IMR-90 (cell line): ENCODE measurements at regions not wholly inside any gene's neighbourhood (a gene's known extent, or its start where the extent isn't known, plus 50 kb on each side); places are given as distances from the start of the nearest gene placed in this dataset.

ENCODE experiments used
- ATAC-seq: fragments of 200-7000 bp; cut with Tn5 transposase; 2 replicates; pipeline ENCODE4 v1.9.1; 2020; ENCODE audit warnings: low read depth, mild to moderate bottlenecking, moderate library complexity
- BruUV-seq: library from RNA; stranded (reverse); fragments of 400-500 nt; replicated peaks from 2 replicates; lab custom pipeline; 2021; lab: Mats Ljungman, UMichigan
- CTCF ChIA-PET: fragments of 300-600 bp; formaldehyde crosslinking; extraction: SDS; loops from one replicate; lab custom pipeline; 2021; ENCODE audit warnings: antibody characterized with exemption; lab: Yijun Ruan, JAX
- POLR2A ChIA-PET: fragments of 300-600 bp; sonication (Branson Sonifier 250); formaldehyde crosslinking; loops from one replicate; lab custom pipeline; 2022; ENCODE audit warnings: antibody characterized with exemption; ENCODE audit not compliant: unreplicated experiment; lab: Charles Lee
- DNase-seq: peaks from one replicate; pipeline ENCODE4 v3.0.0; 2013
- H2AFZ ChIP-seq: replicated peaks from 2 replicates; pipeline ENCODE3; 2013; ENCODE audit warnings: low read length, mild to moderate bottlenecking; ENCODE audit not compliant: poor library complexity
- H2AK5ac ChIP-seq: 2 replicates; pipeline ENCODE4 v1.6.1; 2013; ENCODE audit warnings: low read depth, low read length, inconsistent platforms
- H2AK9ac ChIP-seq: replicated peaks from 2 replicates; pipeline ENCODE3; 2013; ENCODE audit warnings: mild to moderate bottlenecking, low read depth, low read length, moderate library complexity; ENCODE audit not compliant: poor library complexity
- H2BK120ac ChIP-seq: 2 replicates; pipeline ENCODE4 v1.6.1; 2013; ENCODE audit warnings: low read depth, low read length, inconsistent platforms
- H2BK15ac ChIP-seq: 3 replicates; pipeline ENCODE4 v1.6.1; 2013; ENCODE audit warnings: low read depth, low read length, inconsistent platforms
- H2BK20ac ChIP-seq: 2 replicates; pipeline ENCODE4 v1.6.1; 2013; ENCODE audit warnings: low read depth, mild to moderate bottlenecking, inconsistent platforms, low read length, moderate library complexity
- H2BK5ac ChIP-seq: 2 replicates; pipeline ENCODE4 v1.6.1; 2013; ENCODE audit warnings: mild to moderate bottlenecking, low read depth, low read length, inconsistent platforms; ENCODE audit not compliant: poor library complexity, severe bottlenecking
- H3K14ac ChIP-seq: replicated peaks from 2 replicates; pipeline ENCODE4 v1.6.1; 2013; ENCODE audit warnings: low read depth, low read length, inconsistent platforms
- H3K18ac ChIP-seq: 2 replicates; pipeline ENCODE4 v1.6.1; 2013; ENCODE audit warnings: low read depth, low read length, control low read depth
- H3K23ac ChIP-seq: 2 replicates; pipeline ENCODE4 v1.6.1; 2013; ENCODE audit warnings: low read depth, low read length, inconsistent platforms
- H3K27ac ChIP-seq: 2 replicates; pipeline ENCODE4 v1.5.1; 2013; ENCODE audit warnings: mild to moderate bottlenecking, control low read depth, low read length; ENCODE audit not compliant: insufficient read depth
- H3K27me3 ChIP-seq: 2 replicates; pipeline ENCODE4 v1.6.1; 2013; ENCODE audit warnings: low read length; ENCODE audit not compliant: control insufficient read depth, insufficient read depth
- H3K36me3 ChIP-seq: 2 replicates; pipeline ENCODE4 v1.6.1; 2013; ENCODE audit warnings: low read length, mixed read lengths; ENCODE audit not compliant: control insufficient read depth, insufficient read depth
- H3K4ac ChIP-seq: 2 replicates; pipeline ENCODE4 v1.6.1; 2013; ENCODE audit warnings: low read depth, low read length, inconsistent platforms
- H3K4me1 ChIP-seq: 2 replicates; pipeline ENCODE4 v1.6.1; 2013; ENCODE audit warnings: low read length, mixed read lengths; ENCODE audit not compliant: control insufficient read depth, insufficient read depth
- H3K4me2 ChIP-seq: 2 replicates; pipeline ENCODE4 v1.6.1; 2013; ENCODE audit warnings: low read depth, mild to moderate bottlenecking, control low read depth, low read length, moderate library complexity
- H3K4me3 ChIP-seq: 2 replicates; pipeline ENCODE4 v1.5.1; 2013; ENCODE audit warnings: low read depth, mild to moderate bottlenecking, control low read depth, low read length, moderate library complexity; ENCODE audit not compliant: insufficient read depth
- H3K56ac ChIP-seq: 2 replicates; pipeline ENCODE4 v1.6.1; 2013; ENCODE audit warnings: low read length, inconsistent platforms; ENCODE audit not compliant: insufficient read depth; ENCODE audit errors: extremely low read depth
- H3K79me1 ChIP-seq, 2 experiments: 2 replicates each; pipeline ENCODE4 v1.6.1; 2013; ENCODE audit warnings: low read length in 2 of 2, inconsistent platforms in 1 of 2, low read depth in 1 of 2
- H3K9ac ChIP-seq: 2 replicates; pipeline ENCODE4 v1.6.1; 2013; ENCODE audit warnings: low read depth, low read length, control low read depth
- H3K9me1 ChIP-seq: 2 replicates; pipeline ENCODE4 v1.6.1; 2013; ENCODE audit warnings: low read length, inconsistent platforms; ENCODE audit not compliant: insufficient read depth
- H3K9me3 ChIP-seq: 2 replicates; pipeline ENCODE4 v1.6.1; 2013; ENCODE audit warnings: low read length; ENCODE audit not compliant: control insufficient read depth, insufficient read depth
- H4K20me1 ChIP-seq: 2 replicates; pipeline ENCODE4 v1.6.1; 2013; ENCODE audit warnings: low read length, inconsistent platforms; ENCODE audit not compliant: insufficient read depth
- H4K5ac ChIP-seq: 2 replicates; pipeline ENCODE4 v1.6.1; 2013; ENCODE audit warnings: mild to moderate bottlenecking, low read depth, low read length, control low read depth
- H4K8ac ChIP-seq, 2 experiments: 2 replicates each; pipeline ENCODE4 v1.6.1; 2013; ENCODE audit warnings: low read depth in 2 of 2, low read length in 2 of 2, control low read depth in 1 of 2, inconsistent platforms in 1 of 2
- H4K91ac ChIP-seq: 2 replicates; pipeline ENCODE4 v1.6.1; 2013; ENCODE audit warnings: low read depth, low read length, inconsistent platforms; ENCODE audit not compliant: insufficient read depth
- BHLHE40 ChIP-seq: fragments of 150-350 bp; IDR thresholded peaks from 2 replicates; pipeline ENCODE4 v1.6.1; 2016; ENCODE audit warnings: mild to moderate bottlenecking, low read depth, low read length
- CEBPB ChIP-seq: IDR thresholded peaks from 2 replicates; pipeline ENCODE4 v1.6.1; 2012; ENCODE audit warnings: low read depth, low read length, improper control_type of control experiment
- CHD1 ChIP-seq: IDR thresholded peaks from 2 replicates; pipeline ENCODE4 v1.6.1; 2012; ENCODE audit warnings: low read depth, low read length, improper control_type of control experiment
- CTCF ChIP-seq: conservative IDR thresholded peaks from 2 replicates; pipeline ENCODE4 v1.5.1; 2012; ENCODE audit warnings: mild to moderate bottlenecking, low read depth, low read length, improper control_type of control experiment
- ELK1 ChIP-seq: fragments of 150-350 bp; IDR thresholded peaks from 2 replicates; pipeline ENCODE4 v1.6.1; 2016; ENCODE audit warnings: low read depth, mild to moderate bottlenecking, low read length, moderate library complexity, borderline replicate concordance
- FOS ChIP-seq: fragments of 150-350 bp; IDR thresholded peaks from 2 replicates; pipeline ENCODE4 v1.6.1; 2016; ENCODE audit warnings: low read depth, low read length
- MAZ ChIP-seq: IDR thresholded peaks from 2 replicates; pipeline ENCODE4 v1.6.1; 2012; ENCODE audit warnings: low read depth, mild to moderate bottlenecking, low read length, improper control_type of control experiment, moderate library complexity, borderline replicate concordance
- MXI1 ChIP-seq: IDR thresholded peaks from 2 replicates; pipeline ENCODE4 v1.6.1; 2012; ENCODE audit warnings: low read depth, mild to moderate bottlenecking, low read length, moderate library complexity, borderline replicate concordance
- NFE2L2 ChIP-seq: fragments of 150-350 bp; IDR thresholded peaks from 2 replicates; pipeline ENCODE4 v1.6.1; 2016; ENCODE audit warnings: low read depth, mild to moderate bottlenecking, low read length
- POLR2A ChIP-seq: IDR thresholded peaks from 2 replicates; pipeline ENCODE4 v1.6.1; 2012; ENCODE audit warnings: mild to moderate bottlenecking, low read depth, low read length
- RCOR1 ChIP-seq: IDR thresholded peaks from 2 replicates; pipeline ENCODE4 v1.6.1; 2012; ENCODE audit warnings: mild to moderate bottlenecking, low read length, improper control_type of control experiment; ENCODE audit not compliant: insufficient replicate concordance
- RFX5 ChIP-seq: IDR thresholded peaks from 2 replicates; pipeline ENCODE4 v1.8.0; 2012; ENCODE audit warnings: low read depth, mild to moderate bottlenecking, low read length, moderate library complexity
- SMC3 ChIP-seq: fragments of 150-350 bp; IDR thresholded peaks from 2 replicates; pipeline ENCODE4 v1.6.1; 2016; ENCODE audit warnings: low read depth, mild to moderate bottlenecking, antibody characterized with exemption, low read length, moderate library complexity
- WGBS, 2 experiments: methylation state at CpG; one replicate each; pipeline versions ENCODE4 v1.1.5 to v1.1.7; 2013; ENCODE audit warnings: missing lambda C conversion rate in 2 of 2; ENCODE audit not compliant: insufficient read length in 1 of 2; ENCODE audit errors: extremely low coverage in 2 of 2; 5-methylcytosine and 5-hydroxymethylcytosine counted together
- dilution Hi-C: fragments of 300-500 bp; cut with HindIII; formaldehyde crosslinking; loops from one replicate; pipeline ENCODE4 v1.14.3; 2018; ENCODE audit warnings: low sequenced_read_pairs; ENCODE audit not compliant: unreplicated experiment
- in situ Hi-C: fragments of 300-500 bp; cut with MboI; formaldehyde crosslinking; loops from 3 replicates; pipeline ENCODE4 v1.14.3; 2019; ENCODE audit warnings: low sequenced_read_pairs, inconsistent platforms, mixed read lengths
- intact Hi-C: fragments of 100-400 bp; cut with micrococcal nuclease; formaldehyde crosslinking; loops from 2 replicates; pipeline ENCODE4 v1.10.0; 2022
- TF ChIP-seq, protein P1 (sequence below): fragments of 150-350 bp; IDR thresholded peaks from 2 replicates; pipeline ENCODE4 v1.6.1; 2017; ENCODE audit warnings: mild to moderate bottlenecking, antibody characterized with exemption, low read length, low read depth

DNA sequence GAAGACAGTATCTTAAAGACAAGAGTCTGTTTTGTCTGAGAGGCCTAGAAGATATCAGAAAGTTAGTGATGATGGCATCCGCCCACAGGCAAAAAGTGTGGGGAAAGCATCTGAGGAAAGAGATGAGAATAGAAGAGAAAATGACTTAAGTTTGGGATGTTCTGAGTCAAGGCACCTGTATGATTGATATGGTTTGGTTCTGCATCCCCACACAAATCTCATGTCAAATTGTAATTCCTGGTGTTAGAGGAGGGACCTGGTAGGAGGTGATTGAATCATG lies 568.2 kb upstream of the MGMT start:
- H3K79me1 ChIP-seq: no peaks in the 10 kb centered on the region
- no peak overlapping the region for H3K23ac ChIP-seq
- no peak overlapping the region for H4K91ac ChIP-seq
- intact Hi-C loops: no loop called here
- H3K27ac ChIP-seq: no peak overlapping the region
- H3K4me2 ChIP-seq: no peak overlapping the region
- no peak overlapping the region for H2BK5ac ChIP-seq
- H3K56ac ChIP-seq: no peak overlapping the region
- WGBS, 2 experiments: 60% methylated on average over 1 of the region's 1 CpG; no CpG with 5 or more reads in 1 of the 2 experiments
- no peak overlapping the region for H3K18ac ChIP-seq
- H2BK20ac ChIP-seq: no peak overlapping the region
- CTCF ChIA-PET: no interaction called here
- H4K20me1 ChIP-seq: no peaks in the 10 kb centered on the region
- no peak for ATAC-seq
- POLR2A ChIA-PET: no interaction called here
- peaks cover 22% of the 10 kb centered on the region for H3K9me3 ChIP-seq
- no peaks in the 10 kb centered on the region for H3K36me3 ChIP-seq
- BruUV-seq: no TSS peak
- no peak overlapping the region for H2AK5ac ChIP-seq
- no peak overlapping the region for H3K4ac ChIP-seq
- no peaks in the 10 kb centered on the region for H3K4me1 ChIP-seq
- H3K27me3 ChIP-seq: no peaks in the 10 kb centered on the region
- no peak overlapping the region for H3K14ac ChIP-seq
- no peak overlapping the region for H3K9ac ChIP-seq
- TF ChIP-seq RFX5: no peak
- TF ChIP-seq NFE2L2: no peak
- no peak for TF ChIP-seq CHD1
- no peak for TF ChIP-seq BHLHE40
- TF ChIP-seq CEBPB: no peak
- TF ChIP-seq POLR2A: no peak
- no peak for TF ChIP-seq ELK1
- TF ChIP-seq MAZ: no peak
- TF ChIP-seq, protein P1, sequence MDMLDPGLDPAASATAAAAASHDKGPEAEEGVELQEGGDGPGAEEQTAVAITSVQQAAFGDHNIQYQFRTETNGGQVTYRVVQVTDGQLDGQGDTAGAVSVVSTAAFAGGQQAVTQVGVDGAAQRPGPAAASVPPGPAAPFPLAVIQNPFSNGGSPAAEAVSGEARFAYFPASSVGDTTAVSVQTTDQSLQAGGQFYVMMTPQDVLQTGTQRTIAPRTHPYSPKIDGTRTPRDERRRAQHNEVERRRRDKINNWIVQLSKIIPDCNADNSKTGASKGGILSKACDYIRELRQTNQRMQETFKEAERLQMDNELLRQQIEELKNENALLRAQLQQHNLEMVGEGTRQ: no peak
- TF ChIP-seq SMC3: no peak
- no peak for TF ChIP-seq FOS
- no peak for TF ChIP-seq MXI1
- TF ChIP-seq RCOR1: no peak
- no peak for TF ChIP-seq CTCF
- DNase-seq: no peak
- H2BK120ac ChIP-seq: no peak overlapping the region
- no peak overlapping the region for H2BK15ac ChIP-seq
- in situ Hi-C loops: no loop called here
- no peak overlapping the region for H2AFZ ChIP-seq
- no peak overlapping the region for H4K5ac ChIP-seq
- no peaks in the 10 kb centered on the region for H3K9me1 ChIP-seq
- no peak overlapping the region for H3K4me3 ChIP-seq
- H2AK9ac ChIP-seq: no peak overlapping the region
- dilution Hi-C loops: no loop called here
- H4K8ac ChIP-seq: no peak overlapping the region
